GM23338 (cell line): ENCODE measurements at regions not wholly inside any gene's neighbourhood (a gene's known extent, or its start where the extent isn't known, plus 50 kb on each side); places are given as distances from the start of the nearest gene placed in this dataset.

ENCODE experiments used
- CREB1 ChIP-seq: fragments of 250-450 bp; sonication (Bioruptor Pico); IDR thresholded peaks from 2 replicates; pipeline ENCODE4 v1.5.0; 2020; ENCODE audit warnings: low read depth, mild to moderate bottlenecking, moderate library complexity
- EZH2 ChIP-seq: fragments of 200-600 bp; sonication (generic); IDR thresholded peaks from one replicate; pipeline ENCODE4 v1.8.0; 2017; ENCODE audit warnings: antibody characterized with exemption, mild to moderate bottlenecking, low read depth; ENCODE audit not compliant: unreplicated experiment
- EZH2phosphoT487 ChIP-seq: fragments of 200-600 bp; sonication (generic); IDR thresholded peaks from one replicate; pipeline ENCODE4 v1.8.1; 2018; ENCODE audit warnings: antibody characterized with exemption; ENCODE audit not compliant: unreplicated experiment
- POLR2AphosphoS5 ChIP-seq: IDR thresholded peaks from 2 replicates; pipeline ENCODE4 v1.6.1; 2016; ENCODE audit warnings: antibody characterized with exemption, low read depth
- STAT1 ChIP-seq: IDR thresholded peaks from one replicate; pipeline ENCODE4 v1.6.1; 2016; ENCODE audit warnings: antibody characterized with exemption; ENCODE audit not compliant: unreplicated experiment
- ZNF331 ChIP-seq: fragments of 250-450 bp; sonication (Bioruptor Pico); IDR thresholded peaks from 2 replicates; pipeline ENCODE4 v1.5.0; 2020; ENCODE audit warnings: low read depth, mild to moderate bottlenecking, moderate library complexity
- TF ChIP-seq, protein P1 (sequence below), 2 experiments: fragments of 200-600 bp in 1 of 2; sonication (generic) in 1 of 2; conservative IDR thresholded peaks; 2 replicates each; pipeline versions ENCODE4 v1.5.1 to v1.6.1; 2016 to 2017; ENCODE audit warnings: antibody characterized with exemption in 2 of 2, low read depth in 2 of 2, mild to moderate bottlenecking in 2 of 2, moderate library complexity in 1 of 2
- TF ChIP-seq, protein P2 (sequence below): IDR thresholded peaks from one replicate; pipeline ENCODE4 v1.6.1; 2018; ENCODE audit warnings: antibody characterized with exemption; ENCODE audit not compliant: unreplicated experiment
- TF ChIP-seq, protein P3 (sequence below): fragments of 250-450 bp; sonication (Bioruptor Pico); IDR thresholded peaks from 2 replicates; pipeline ENCODE4 v1.5.0; 2020; ENCODE audit warnings: mild to moderate bottlenecking, moderate library complexity

DNA sequence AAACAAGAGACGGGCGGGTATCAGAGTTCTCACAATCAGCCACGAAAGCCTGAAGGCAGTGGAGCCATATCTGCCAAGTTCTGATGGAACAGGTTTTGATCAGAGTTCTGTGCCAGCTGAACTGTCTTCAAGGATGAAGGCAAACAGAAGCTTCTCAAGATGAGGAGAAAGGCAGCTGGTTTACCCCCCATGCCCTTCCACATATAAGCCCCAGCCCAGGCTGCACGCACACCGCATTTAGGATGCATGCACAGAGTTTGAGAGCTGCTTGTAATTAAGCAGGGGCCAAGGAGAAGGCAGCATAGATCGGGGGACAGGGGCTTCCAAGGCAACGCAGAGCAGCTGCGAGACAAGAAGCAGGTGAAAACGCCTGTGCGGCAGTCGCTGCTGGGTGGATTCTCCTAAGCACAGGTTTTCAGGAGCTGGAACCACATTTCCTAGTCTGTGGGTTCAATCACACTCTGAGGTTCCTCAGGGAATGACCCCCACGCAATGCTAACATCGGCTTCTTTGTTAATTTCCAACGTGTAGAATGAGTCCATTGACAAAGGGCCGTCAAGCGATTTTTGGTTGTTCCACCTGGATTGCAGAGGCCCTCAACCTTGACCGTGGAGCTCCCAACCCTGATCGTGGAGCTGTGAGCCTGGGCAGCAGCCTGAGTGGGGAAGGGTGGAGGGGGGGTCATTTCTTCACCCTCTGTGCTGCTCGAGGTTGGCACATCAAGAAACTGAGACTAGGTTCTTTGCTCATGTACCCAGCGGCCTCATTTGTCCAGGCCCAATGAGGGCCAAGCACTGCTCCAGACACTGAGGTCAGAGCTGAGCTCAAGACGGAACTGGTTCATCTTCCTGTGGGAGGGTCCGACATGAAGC, 81.7 kb upstream of the SHISAL1 start:
- TF ChIP-seq, protein P1, sequence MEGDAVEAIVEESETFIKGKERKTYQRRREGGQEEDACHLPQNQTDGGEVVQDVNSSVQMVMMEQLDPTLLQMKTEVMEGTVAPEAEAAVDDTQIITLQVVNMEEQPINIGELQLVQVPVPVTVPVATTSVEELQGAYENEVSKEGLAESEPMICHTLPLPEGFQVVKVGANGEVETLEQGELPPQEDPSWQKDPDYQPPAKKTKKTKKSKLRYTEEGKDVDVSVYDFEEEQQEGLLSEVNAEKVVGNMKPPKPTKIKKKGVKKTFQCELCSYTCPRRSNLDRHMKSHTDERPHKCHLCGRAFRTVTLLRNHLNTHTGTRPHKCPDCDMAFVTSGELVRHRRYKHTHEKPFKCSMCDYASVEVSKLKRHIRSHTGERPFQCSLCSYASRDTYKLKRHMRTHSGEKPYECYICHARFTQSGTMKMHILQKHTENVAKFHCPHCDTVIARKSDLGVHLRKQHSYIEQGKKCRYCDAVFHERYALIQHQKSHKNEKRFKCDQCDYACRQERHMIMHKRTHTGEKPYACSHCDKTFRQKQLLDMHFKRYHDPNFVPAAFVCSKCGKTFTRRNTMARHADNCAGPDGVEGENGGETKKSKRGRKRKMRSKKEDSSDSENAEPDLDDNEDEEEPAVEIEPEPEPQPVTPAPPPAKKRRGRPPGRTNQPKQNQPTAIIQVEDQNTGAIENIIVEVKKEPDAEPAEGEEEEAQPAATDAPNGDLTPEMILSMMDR (conservative IDR thresholded peaks at IDR 0.05; ENCODE audit: low read depth in 2 of 2) = no peak
- TF ChIP-seq CREB1 (CRISPR knock-in tag) (no peak), EZH2phosphoT487 (no peak), EZH2 (no peak), POLR2AphosphoS5 (no peak), STAT1 (no peak), ZNF331 (CRISPR knock-in tag) (no peak)
- TF ChIP-seq, protein P2, sequence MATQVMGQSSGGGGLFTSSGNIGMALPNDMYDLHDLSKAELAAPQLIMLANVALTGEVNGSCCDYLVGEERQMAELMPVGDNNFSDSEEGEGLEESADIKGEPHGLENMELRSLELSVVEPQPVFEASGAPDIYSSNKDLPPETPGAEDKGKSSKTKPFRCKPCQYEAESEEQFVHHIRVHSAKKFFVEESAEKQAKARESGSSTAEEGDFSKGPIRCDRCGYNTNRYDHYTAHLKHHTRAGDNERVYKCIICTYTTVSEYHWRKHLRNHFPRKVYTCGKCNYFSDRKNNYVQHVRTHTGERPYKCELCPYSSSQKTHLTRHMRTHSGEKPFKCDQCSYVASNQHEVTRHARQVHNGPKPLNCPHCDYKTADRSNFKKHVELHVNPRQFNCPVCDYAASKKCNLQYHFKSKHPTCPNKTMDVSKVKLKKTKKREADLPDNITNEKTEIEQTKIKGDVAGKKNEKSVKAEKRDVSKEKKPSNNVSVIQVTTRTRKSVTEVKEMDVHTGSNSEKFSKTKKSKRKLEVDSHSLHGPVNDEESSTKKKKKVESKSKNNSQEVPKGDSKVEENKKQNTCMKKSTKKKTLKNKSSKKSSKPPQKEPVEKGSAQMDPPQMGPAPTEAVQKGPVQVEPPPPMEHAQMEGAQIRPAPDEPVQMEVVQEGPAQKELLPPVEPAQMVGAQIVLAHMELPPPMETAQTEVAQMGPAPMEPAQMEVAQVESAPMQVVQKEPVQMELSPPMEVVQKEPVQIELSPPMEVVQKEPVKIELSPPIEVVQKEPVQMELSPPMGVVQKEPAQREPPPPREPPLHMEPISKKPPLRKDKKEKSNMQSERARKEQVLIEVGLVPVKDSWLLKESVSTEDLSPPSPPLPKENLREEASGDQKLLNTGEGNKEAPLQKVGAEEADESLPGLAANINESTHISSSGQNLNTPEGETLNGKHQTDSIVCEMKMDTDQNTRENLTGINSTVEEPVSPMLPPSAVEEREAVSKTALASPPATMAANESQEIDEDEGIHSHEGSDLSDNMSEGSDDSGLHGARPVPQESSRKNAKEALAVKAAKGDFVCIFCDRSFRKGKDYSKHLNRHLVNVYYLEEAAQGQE = no peak
- TF ChIP-seq, protein P3, sequence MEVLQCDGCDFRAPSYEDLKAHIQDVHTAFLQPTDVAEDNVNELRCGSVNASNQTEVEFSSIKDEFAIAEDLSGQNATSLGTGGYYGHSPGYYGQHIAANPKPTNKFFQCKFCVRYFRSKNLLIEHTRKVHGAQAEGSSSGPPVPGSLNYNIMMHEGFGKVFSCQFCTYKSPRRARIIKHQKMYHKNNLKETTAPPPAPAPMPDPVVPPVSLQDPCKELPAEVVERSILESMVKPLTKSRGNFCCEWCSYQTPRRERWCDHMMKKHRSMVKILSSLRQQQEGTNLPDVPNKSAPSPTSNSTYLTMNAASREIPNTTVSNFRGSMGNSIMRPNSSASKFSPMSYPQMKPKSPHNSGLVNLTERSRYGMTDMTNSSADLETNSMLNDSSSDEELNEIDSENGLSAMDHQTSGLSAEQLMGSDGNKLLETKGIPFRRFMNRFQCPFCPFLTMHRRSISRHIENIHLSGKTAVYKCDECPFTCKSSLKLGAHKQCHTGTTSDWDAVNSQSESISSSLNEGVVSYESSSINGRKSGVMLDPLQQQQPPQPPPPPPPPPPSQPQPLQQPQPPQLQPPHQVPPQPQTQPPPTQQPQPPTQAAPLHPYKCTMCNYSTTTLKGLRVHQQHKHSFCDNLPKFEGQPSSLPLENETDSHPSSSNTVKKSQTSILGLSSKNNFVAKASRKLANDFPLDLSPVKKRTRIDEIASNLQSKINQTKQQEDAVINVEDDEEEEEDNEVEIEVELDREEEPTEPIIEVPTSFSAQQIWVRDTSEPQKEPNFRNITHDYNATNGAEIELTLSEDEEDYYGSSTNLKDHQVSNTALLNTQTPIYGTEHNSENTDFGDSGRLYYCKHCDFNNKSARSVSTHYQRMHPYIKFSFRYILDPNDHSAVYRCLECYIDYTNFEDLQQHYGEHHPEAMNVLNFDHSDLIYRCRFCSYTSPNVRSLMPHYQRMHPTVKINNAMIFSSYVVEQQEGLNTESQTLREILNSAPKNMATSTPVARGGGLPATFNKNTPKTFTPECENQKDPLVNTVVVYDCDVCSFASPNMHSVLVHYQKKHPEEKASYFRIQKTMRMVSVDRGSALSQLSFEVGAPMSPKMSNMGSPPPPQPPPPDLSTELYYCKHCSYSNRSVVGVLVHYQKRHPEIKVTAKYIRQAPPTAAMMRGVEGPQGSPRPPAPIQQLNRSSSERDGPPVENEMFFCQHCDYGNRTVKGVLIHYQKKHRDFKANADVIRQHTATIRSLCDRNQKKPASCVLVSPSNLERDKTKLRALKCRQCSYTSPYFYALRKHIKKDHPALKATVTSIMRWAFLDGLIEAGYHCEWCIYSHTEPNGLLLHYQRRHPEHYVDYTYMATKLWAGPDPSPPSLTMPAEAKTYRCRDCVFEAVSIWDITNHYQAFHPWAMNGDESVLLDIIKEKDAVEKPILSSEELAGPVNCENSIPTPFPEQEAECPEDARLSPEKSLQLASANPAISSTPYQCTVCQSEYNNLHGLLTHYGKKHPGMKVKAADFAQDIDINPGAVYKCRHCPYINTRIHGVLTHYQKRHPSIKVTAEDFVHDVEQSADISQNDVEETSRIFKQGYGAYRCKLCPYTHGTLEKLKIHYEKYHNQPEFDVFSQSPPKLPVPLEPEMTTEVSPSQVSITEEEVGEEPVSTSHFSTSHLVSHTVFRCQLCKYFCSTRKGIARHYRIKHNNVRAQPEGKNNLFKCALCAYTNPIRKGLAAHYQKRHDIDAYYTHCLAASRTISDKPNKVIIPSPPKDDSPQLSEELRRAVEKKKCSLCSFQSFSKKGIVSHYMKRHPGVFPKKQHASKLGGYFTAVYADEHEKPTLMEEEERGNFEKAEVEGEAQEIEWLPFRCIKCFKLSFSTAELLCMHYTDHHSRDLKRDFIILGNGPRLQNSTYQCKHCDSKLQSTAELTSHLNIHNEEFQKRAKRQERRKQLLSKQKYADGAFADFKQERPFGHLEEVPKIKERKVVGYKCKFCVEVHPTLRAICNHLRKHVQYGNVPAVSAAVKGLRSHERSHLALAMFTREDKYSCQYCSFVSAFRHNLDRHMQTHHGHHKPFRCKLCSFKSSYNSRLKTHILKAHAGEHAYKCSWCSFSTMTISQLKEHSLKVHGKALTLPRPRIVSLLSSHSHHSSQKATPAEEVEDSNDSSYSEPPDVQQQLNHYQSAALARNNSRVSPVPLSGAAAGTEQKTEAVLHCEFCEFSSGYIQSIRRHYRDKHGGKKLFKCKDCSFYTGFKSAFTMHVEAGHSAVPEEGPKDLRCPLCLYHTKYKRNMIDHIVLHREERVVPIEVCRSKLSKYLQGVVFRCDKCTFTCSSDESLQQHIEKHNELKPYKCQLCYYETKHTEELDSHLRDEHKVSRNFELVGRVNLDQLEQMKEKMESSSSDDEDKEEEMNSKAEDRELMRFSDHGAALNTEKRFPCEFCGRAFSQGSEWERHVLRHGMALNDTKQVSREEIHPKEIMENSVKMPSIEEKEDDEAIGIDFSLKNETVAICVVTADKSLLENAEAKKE (CRISPR knock-in tag) = no peak
